ENCODE measurements at regions not wholly inside any gene's neighbourhood (a gene's known extent, or its start where the extent isn't known, plus 50 kb on each side); places are given as distances from the start of the nearest gene placed in this dataset.

GRCh38 chr2:8157621-8158430 is 524.0 kb upstream of the ID2 start:
- no peak for DNase-seq

DNA sequence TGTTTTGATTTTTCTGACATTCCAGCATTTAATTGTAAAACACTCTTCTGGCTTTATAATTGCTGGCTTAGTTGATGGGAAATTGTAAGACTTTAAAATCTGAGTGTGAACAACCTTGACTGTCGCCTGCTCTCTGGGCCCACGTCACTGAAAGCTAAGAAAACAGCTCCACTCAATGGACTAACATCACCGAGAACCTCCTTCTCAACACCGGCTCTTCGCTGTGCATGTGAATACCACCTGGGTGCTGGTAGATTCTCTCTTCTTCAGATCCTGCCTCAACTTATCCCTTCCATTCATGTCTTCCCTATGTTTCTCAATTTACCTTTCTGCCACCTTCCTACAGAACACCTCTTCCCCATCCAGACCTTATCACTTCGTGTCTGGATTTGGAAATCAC is 523.1 kb upstream of the ID2 start:
- no peak for DNase-seq

- no peak for DNase-seq
These were observed 522.5 kb upstream of the ID2 start for GRCh38 chr2:8159211-8159965.

GRCh38 chr2:8159966-8160603 is 521.8 kb upstream of the ID2 start:
- no peak for DNase-seq

DNA sequence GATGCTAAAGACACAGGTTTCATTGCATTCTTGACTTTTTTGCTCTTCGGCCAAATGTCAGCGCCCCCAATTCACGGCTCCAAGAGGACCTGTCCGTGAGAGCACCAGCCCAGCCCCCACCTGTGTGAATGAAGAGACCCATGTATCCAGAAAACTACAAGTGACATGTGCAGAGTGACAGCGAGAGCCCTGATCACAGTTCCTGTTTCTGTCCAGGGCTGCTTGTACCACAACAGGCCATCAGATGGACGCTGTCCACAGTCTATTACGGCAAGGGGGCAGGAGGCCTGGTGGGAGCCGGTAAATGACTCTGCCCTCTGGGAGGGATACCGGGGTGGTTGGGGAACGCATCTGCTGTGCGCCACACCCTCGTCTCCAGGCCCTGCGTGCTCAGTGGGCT is 520.9 kb upstream of the ID2 start:
- no peak for DNase-seq

DNA sequence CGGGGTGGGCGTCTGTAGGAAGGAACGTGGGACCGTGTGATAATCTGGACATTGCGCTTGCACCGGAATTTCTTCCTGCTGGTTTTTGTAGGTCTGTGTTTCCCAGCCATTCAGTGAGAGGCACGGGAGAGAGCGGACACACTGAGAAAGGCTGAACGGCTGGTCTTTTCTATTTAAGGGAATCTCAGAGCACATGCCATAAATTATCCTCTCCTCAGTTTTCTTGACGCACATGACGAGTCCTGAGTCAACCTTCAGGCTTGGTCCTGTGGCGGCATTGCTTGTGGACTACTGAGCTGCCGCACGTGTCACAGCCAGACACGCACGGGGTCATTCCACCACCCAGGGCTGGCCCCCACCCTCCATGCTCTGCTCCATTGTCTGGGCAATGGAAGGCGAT is 519.3 kb upstream of the ID2 start:
- no peak for DNase-seq

- no peak for DNase-seq
These were observed 516.3 kb upstream of the ID2 start for GRCh38 chr2:8165550-8165949.

DNA sequence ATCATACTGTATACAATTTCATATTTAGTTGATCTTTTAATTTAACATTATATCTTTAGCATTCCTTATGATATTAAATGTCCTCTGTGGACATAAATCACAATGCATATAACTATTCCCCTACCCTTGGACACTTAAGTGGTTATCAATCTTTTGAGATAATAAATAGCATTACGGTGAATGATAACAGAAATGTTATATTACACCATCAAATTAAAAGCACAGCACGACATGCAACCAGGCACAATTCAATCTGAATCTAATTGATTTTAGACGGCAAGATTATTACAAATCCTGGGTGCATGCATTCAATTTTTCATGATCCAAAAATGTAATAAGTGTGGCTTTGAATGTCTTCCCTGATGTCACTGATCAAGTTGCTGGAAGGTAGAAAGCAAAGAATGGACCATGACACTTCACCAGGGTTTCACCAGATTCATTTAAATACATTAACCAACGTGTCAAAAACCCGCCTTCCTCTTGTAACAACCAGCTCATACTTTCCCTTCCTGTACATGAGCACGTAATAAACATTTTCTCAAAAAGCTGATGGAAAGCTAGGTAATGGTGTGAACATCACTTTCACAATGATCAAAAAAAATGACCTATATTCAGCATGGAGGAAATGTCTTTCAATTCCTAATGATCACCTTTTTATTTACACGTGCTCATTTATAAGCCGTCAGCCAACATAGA is 513.7 kb upstream of the ID2 start:
- no peak for DNase-seq

GRCh38 chr2:8168876-8169424 is 512.9 kb upstream of the ID2 start:
- DNase-seq: no peak

GRCh38 chr2:8169443-8169842 is 512.4 kb upstream of the ID2 start:
- DNase-seq: no peak

- no peak for DNase-seq
These were observed 511.1 kb upstream of the ID2 start for GRCh38 chr2:8170552-8171327.

DNA sequence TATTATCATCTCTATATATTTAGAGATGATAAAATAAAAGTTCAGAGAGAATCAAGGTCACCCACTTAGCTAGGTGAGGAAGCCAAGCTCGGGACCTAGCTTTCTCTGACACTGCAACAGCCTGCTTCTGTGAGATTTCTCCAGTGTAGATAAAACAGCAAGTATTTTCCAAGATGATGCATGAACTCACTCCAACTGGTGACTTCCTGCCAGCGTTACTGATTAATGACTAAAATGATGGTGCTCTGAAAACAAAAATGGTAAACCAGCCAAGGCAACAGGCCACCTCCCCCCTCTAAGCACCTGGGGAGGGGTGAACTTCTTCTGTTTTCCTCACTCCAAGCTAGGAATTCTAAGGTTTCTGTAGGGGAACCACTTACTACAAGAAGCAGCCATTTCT is 510.2 kb upstream of the ID2 start:
- no peak for DNase-seq

- DNase-seq: no peak
These were observed 509.2 kb upstream of the ID2 start for GRCh38 chr2:8172661-8173060.

GRCh38 chr2:8174641-8175257 is 507.1 kb upstream of the ID2 start:
- no peak for DNase-seq

GRCh38 chr2:8176887-8177286 is 505.0 kb upstream of the ID2 start:
- no peak for DNase-seq

GRCh38 chr2:8177566-8177965 is 504.3 kb upstream of the ID2 start:
- no peak for DNase-seq

- DNase-seq: no peak
These were observed 502.9 kb upstream of the ID2 start for GRCh38 chr2:8178911-8179310.

- no peak for DNase-seq
These were observed 492.5 kb upstream of the ID2 start for GRCh38 chr2:8189316-8189715.

DNA sequence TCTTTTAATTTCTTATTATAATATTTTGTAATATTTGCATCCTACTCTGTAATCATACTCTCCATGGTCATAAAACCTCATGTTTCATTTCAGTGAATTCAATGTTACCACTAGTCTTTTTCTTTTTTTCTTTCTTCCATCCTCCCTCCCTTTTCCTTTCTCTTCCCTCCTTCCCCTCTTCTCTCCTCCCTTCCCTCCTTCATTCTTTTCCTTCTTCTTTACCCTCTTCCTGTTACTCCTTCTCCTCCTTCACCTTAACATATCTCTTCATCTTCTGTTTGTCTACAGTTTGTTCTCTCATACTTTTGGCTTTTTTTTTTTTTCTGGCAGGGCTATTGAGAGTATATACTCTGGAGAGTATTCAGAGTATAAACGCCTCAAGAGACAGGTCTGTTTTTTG is 491.6 kb upstream of the ID2 start:
- no peak for DNase-seq

DNA sequence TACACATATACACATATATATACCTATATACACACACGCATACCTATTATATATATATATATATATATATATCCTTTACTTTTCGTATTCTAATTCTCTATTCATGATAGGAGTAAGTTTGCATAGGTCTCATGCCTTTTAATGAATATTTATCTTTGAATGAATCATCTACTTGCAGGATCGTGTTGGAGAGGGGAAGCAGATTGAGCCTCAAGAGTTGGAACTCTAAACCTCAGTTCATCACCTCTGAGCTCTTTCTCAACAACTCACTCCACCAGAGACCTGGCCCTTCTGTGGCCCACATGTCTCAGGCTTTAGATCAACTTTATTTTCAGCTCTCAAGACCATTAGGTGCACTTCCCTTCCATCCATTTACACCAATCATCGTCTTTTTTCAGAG is 490.4 kb upstream of the ID2 start:
- DNase-seq: no peak

DNA sequence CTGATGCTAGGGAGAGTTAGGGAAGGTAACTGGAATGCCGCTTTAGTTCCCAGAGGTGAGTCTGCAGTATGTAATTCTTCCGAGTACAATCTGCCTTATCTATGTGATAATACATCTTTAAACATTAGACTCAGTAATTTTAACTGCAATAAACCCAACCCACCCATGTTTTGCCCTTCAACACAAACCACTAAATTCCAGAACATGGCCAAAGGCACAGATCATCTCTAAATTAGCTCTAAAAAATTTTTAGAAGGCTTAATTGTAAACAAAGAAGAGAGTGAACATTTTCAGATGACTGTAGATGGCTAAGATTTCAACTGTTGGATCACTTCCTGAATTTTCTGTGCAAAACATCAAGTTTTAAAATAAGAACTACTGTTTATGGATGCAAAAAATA is 488.7 kb upstream of the ID2 start:
- no peak for DNase-seq

Data from GOT3 (cell line).